ENCODE measurements at regions not wholly inside any gene's neighbourhood (a gene's known extent, or its start where the extent isn't known, plus 50 kb on each side); places are given as distances from the start of the nearest gene placed in this dataset.
"Not testable (repeated sequence)": the region's sequence is repeated elsewhere in the genome, so short reads cannot be mapped to it uniquely, and the experiment has no call there.

GRCh38 chr21:20272791-20273362, 725.3 kb upstream of the NCAM2 start:
- no peak for DNase-seq

GRCh38 chr21:20276377-20276776, 721.8 kb upstream of the NCAM2 start:
- no peak for DNase-seq

DNA sequence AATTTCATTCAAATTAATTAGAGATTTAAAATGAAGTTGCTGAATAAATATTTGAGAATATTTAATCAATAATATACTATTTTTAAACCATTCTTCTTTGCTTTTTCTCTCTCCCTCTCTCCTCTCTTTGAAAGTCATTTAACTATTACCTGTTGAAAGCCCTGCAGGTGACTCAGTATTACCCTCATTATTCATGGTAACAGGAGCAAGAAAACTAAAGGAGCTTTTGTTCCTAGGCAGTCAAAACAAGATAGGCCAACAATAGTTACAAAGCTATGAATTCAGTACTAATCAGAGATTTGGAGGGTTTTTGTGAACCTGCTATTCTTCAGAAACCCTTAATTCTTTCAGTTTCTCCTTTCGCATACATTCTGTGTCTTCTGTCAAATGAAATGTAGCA, 721.3 kb upstream of the NCAM2 start:
- DNase-seq, result no peak

- DNase-seq, result no peak
These were observed 714.4 kb upstream of the NCAM2 start for GRCh38 chr21:20283836-20284235.

GRCh38 chr21:20292280-20292679, 705.9 kb upstream of the NCAM2 start:
- DNase-seq, result no peak

GRCh38 chr21:20292854-20293253, 705.4 kb upstream of the NCAM2 start:
- not testable (repeated sequence) for DNase-seq

- DNase-seq, result no peak
These were observed 696.8 kb upstream of the NCAM2 start for GRCh38 chr21:20301395-20301794.

DNA sequence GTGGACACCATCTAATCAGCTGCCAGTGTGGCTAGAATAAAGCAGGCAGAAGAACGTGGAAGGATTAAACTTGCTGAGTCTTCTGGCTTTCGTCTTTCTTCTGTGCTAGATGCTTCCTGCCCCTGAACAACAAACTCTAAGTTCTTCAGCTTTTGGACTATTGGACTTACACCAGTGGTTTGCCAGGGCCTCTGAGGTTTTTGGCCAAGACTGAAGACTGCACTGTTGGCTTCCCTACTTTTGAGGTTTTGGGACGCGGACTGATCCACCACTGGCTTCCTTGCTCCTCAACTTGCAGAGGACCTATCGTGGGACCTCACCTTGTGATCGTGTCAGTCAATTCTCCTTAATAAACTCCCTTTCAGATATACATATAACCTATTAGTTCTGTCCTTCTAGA, 696.1 kb upstream of the NCAM2 start:
- DNase-seq, result no peak

- DNase-seq, result no peak
These were observed 691.4 kb upstream of the NCAM2 start for GRCh38 chr21:20306836-20307235.

- DNase-seq, result no peak
These were observed 689.5 kb upstream of the NCAM2 start for GRCh38 chr21:20308586-20309315.

DNA sequence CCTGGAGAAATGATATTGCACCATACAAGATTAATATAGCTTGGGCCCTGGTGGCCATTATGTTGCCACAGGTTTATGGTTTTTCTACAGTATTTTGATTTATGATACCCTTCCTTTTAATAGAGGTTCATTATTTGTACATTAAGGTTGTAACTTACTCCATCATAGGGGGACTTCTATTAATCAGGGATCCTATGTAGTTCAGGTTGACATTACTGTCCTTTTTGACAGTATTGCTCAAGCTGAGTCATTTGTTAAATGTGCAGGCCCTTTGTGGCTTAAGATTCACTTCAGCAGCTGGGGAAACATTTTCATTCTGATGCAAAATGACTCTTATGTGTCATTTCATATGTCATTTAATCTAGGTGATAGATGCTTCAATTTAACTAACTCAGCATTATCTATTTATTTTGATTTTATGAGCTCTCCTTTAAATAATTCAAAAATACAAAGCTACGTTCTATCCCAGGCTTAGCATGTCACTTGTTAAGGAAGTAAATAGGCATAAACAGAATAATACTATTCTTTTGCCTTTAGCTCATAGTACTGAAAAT, 686.9 kb upstream of the NCAM2 start:
- no peak for DNase-seq

- no peak for DNase-seq
These were observed 685.2 kb upstream of the NCAM2 start for GRCh38 chr21:20313013-20313412.

DNA sequence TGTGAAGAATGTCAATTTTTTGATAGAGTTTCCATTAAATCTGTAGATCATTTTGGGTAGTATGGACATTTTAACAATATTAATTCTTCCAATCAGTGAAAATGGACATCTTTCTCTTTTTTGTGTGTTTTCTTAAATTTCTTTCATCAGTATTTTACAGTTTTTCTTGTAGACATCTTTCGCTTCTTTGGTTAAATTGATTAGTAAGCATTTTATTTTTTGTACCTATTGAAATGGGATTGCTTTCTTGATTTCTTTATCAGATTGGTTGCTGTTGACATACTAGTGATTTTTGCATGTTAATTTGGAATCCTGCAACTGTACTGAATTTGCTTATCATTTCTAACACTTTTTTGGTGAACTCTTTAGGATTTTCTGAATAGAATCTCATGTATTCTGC, 683.2 kb upstream of the NCAM2 start:
- no peak for DNase-seq

DNA sequence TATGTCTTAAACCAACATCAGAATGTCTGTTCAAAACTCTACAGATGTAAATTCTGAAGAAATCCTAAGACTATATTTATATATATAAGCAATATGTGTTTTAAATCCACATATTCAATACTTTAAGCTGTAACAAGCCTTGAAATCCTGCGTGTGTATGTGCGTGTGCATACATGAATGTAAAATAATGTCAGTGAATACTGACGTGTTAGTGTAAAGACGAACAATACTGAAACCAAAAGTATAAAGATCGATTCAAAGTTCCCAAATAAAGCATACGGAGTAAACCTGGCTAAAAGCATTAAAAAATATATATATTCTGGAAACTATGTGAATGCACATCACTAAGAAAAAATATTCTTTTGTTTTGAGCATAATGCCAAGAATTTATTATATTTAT, 668.6 kb upstream of the NCAM2 start:
- no peak for DNase-seq

- no peak for DNase-seq
These were observed 667.6 kb upstream of the NCAM2 start for GRCh38 chr21:20330652-20331051.

DNA sequence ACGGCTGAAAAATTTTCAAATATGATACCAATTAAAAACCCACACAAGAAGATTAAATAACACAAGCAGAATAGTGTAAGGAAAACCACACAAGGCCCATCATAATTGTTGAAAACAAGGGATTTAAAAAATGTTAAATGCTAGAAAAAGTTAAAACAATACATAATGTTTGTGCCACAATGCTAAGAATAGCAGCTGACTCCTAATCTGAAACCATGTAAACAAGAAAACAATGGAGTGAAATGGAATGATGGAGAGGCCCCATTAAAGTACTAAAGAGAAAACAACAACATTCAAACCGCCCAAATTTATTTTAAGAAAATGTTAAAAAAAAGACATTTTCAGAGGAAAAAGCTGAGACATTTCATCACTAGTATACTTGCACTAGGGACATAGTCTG, 663.6 kb upstream of the NCAM2 start:
- no peak for DNase-seq

DNA sequence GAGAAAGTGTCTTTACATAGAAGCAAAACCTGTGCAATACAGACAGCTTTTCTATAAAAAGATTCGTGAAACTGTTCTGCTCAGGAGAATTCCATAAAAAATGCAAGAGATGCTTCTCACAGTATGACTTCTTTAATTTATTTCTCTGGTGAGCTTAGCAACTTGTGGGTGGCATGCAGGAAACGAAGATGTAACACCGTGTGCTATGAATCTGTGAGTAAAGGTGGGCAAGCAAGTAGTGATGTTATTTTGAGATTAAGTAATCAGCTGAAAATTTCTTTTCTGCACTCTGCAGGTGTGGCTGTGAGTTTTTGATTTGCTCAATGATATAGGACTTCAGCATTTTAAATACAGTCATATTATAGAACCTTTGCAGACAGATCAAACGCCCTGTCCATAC, 656.8 kb upstream of the NCAM2 start:
- no peak for DNase-seq

GRCh38 chr21:20343186-20343585, 655.0 kb upstream of the NCAM2 start:
- no peak for DNase-seq

- DNase-seq, result no peak
These were observed 647.1 kb upstream of the NCAM2 start for GRCh38 chr21:20351138-20351537.

DNA sequence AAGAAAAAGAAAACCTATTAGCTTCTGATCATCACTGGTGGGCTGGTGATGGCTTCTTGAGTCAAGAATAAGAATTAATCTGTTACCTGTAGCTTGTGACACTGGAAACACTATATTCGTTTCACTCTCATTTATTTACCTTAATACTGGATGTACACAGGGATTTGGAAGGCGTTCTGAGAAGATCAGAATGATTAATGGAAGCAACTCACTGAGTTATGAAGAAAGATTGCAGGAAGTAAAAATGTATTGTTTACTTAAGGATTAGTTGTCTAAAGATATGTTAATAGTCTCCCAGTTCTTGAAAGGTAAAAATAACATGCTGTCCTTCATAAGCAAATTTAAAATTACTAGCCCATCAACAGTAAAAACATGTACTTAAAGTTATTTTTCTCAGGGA, 644.9 kb upstream of the NCAM2 start:
- no peak for DNase-seq

- DNase-seq, result no peak
These were observed 625.2 kb upstream of the NCAM2 start for GRCh38 chr21:20373031-20373430.

DNA sequence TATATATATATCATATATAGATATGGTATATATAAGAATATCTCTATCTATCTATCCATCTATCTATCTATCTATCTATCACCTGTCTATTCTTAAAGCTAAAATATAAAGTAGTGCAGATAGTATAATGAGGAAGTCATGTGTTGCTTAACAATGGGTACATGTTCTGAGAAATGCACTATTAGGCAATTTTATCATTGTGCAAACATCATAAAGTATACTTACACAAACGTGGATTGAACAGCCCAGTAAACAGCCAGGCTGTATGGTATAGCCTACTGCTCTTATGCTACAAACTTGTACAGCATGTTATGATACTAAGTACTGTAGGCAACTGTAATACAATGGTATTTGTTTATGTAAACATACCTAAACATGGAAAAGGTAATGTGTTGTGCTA, 621.0 kb upstream of the NCAM2 start:
- no peak for DNase-seq

DNA sequence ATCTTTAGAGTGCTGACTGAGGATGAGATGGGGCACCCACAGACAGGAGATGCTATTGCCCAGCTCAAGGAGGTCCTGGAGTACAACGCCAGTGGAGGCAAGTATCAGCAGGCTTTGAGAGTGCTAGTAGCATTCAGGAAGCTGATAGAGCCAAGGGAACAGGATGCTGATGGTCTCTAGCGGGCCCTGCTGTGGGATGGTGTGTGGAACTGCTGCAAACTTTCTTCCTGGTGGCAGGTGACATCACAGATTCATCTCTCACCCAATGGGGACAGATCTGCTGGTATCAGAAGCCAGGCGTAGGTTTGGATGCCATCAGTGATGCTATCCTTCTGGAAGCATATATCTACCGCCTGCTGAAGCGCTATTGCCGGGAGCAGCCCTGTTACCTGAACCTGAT, 609.8 kb upstream of the NCAM2 start:
- DNase-seq, result no peak

DNA sequence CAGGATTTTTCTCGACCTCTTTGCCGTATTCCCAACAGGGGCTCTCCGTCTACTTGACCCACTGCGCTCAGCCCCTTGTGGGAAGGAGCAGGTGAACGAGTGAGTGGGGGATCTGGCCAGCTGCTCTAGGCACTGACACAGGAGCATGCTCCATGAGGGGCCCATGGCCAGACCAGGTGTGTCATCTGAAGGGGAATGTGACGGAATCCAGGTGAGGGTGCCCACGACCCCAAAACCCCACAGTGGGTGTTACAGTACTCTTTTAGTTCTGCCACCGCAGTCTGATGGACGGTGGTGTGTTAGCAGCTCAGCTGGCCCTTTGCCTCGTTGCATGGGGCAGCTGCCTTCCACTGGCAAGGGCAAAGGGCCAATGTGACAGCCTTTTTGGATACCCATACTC, 601.4 kb upstream of the NCAM2 start:
- no peak for DNase-seq

Data from left kidney (tissue), 1 donor.